Mesothelial cell of epicardium (in vitro differentiated cells): ENCODE measurements at regions not wholly inside any gene's neighbourhood (a gene's known extent, or its start where the extent isn't known, plus 50 kb on each side); places are given as distances from the start of the nearest gene placed in this dataset.

ENCODE experiments used
- DNase-seq, 2 experiments: peaks; one replicate each; pipeline ENCODE4 v3.0.0; 2021; ENCODE audit warnings: low spot score in 2 of 2; ENCODE audit not compliant: unreplicated experiment in 2 of 2
- H3K27ac Mint-ChIP-seq: 2 replicates; pipeline ENCODE4 v1.8.0; 2021; ENCODE audit warnings: mixed read lengths
- H3K27me3 Mint-ChIP-seq: 2 replicates; pipeline ENCODE4 v1.8.0; 2021; ENCODE audit warnings: low read depth, mixed read lengths
- H3K36me3 Mint-ChIP-seq: 2 replicates; pipeline ENCODE4 v1.8.0; 2021; ENCODE audit warnings: mixed read lengths
- H3K4me1 Mint-ChIP-seq: 2 replicates; pipeline ENCODE4 v1.8.0; 2021; ENCODE audit warnings: mixed read lengths
- H3K4me3 Mint-ChIP-seq: 2 replicates; pipeline ENCODE4 v1.8.0; 2021; ENCODE audit warnings: mild to moderate bottlenecking, moderate library complexity, mixed read lengths
- H3K9me3 Mint-ChIP-seq: 2 replicates; pipeline ENCODE4 v1.8.0; 2021; ENCODE audit warnings: mixed read lengths
- TF ChIP-seq, protein P1 (sequence below): fragments of 200-600 bp; sonication (generic); IDR thresholded peaks from one replicate; pipeline ENCODE4 v1.5.0; 2021; ENCODE audit warnings: antibody characterized with exemption; ENCODE audit not compliant: unreplicated experiment

DNA sequence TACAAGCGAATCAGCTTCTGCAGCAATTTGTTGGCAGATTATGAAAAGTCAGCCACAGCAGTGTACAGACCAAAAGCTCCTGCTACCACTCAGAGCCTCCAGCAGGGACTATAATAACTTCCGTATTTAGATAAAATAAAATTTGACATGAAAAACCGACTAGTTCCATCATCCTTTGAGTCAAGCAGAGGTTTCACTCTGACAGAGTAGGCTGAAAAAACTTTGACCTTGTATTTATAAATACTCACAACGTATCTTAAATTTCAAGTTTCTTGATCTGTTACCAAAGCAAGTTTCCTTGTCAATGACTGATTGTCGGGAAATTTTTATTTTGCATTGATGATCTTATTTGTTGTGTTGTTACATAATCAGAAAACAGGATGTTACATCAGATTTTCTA, 283.4 kb downstream of the DAD1 start:
- Mint-ChIP-seq H3K4me1 (peaks cover 17% of the 10 kb centered on the region), H3K36me3 (no peaks in the 10 kb centered on the region), H3K9me3 (peaks cover 10% of the 10 kb centered on the region), H3K27ac (no peak overlapping the region), H3K27me3 (no peaks in the 10 kb centered on the region), H3K4me3 (no peak overlapping the region)
- TF ChIP-seq, protein P1, sequence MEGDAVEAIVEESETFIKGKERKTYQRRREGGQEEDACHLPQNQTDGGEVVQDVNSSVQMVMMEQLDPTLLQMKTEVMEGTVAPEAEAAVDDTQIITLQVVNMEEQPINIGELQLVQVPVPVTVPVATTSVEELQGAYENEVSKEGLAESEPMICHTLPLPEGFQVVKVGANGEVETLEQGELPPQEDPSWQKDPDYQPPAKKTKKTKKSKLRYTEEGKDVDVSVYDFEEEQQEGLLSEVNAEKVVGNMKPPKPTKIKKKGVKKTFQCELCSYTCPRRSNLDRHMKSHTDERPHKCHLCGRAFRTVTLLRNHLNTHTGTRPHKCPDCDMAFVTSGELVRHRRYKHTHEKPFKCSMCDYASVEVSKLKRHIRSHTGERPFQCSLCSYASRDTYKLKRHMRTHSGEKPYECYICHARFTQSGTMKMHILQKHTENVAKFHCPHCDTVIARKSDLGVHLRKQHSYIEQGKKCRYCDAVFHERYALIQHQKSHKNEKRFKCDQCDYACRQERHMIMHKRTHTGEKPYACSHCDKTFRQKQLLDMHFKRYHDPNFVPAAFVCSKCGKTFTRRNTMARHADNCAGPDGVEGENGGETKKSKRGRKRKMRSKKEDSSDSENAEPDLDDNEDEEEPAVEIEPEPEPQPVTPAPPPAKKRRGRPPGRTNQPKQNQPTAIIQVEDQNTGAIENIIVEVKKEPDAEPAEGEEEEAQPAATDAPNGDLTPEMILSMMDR: no peak
- no peak for DNase-seq

DNA sequence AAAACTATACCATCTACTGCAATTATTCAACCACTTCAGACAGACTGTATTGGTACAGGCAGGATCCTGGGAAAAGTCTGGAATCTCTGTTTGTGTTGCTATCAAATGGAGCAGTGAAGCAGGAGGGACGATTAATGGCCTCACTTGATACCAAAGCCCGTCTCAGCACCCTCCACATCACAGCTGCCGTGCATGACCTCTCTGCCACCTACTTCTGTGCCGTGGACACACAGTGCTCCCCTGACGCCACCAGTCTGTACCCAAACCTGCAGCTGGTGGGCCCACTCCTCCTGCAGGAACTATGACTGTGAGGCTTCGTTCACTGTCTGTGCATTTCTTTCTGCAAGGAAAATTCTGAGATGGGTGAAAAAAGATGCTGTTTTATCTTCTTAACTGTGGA, 284.7 kb downstream of the DAD1 start:
- TF ChIP-seq, protein P1: no peak
- H3K4me3 Mint-ChIP-seq: no peak overlapping the region
- DNase-seq: no peak

DNA sequence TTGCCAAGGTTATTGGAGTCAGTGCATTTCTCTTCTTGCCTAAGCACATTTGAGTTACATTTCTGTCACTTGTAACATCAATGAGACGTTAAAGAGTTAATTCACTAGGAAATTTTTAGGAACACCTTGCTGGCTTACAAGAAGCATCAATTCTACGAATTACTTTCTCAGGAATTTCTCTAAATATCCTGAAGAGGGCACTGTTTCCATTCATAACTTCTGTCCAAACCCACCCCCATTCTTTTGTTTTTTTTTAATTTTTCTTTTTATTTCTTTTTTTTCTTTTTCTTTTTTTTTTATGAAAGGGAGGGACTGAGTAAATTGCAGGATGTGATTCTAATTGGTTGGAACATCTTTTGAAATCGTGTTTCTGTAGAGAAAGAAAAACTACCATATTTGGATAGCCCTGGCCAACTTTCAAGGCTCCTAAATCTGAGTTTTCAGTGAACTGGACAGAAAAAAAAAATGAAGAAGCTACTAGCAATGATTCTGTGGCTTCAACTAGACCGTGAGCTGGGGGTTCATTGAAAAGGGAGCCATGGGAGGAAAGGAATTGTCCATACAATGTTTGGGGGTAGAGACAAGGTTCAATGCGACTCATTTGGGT, 285.3 kb downstream of the DAD1 start:
- Mint-ChIP-seq H3K9me3 (peaks cover 10% of the 10 kb centered on the region), H3K27ac (no peak overlapping the region), H3K36me3 (no peaks in the 10 kb centered on the region)

More for the DNA sequence above, 284.7 kb downstream of the DAD1 start:
- Mint-ChIP-seq H3K36me3 (no peaks in the 10 kb centered on the region), H3K4me1 (peaks cover 14% of the 10 kb centered on the region), H3K9me3 (peaks cover 10% of the 10 kb centered on the region), H3K27ac (peak overlapping the region; percentile 31), H3K27me3 (no peaks in the 10 kb centered on the region)

DNA sequence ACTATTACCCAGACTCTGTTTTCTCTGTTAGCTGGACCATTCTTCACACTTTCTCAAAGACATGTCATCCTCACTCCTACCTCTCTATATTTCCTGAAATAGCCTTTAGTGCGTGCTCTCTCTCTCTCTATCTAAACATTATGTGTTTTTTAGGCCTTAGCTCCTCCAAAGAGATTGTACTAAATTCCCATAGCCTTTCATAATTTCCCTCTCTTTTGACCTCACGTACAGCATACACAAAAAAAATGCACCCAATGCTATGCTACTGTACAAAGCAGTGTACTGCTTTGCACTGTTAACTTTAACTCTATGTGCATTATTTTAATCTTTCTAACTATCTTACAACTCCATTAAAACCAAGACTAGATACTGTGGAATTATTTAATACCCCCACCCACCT, 288.4 kb downstream of the DAD1 start:
- Mint-ChIP-seq H3K27ac (no peak overlapping the region), H3K9me3 (peaks cover 14% of the 10 kb centered on the region), H3K36me3 (peaks cover 3% of the 10 kb centered on the region), H3K4me1 (peaks cover 27% of the 10 kb centered on the region), H3K27me3 (no peaks in the 10 kb centered on the region), H3K4me3 (no peak overlapping the region)
- DNase-seq: no peak
- TF ChIP-seq, protein P1: no peak

More for the DNA sequence above, 285.3 kb downstream of the DAD1 start:
- Mint-ChIP-seq H3K4me3 (no peak overlapping the region), H3K27me3 (no peaks in the 10 kb centered on the region), H3K4me1 (peaks cover 14% of the 10 kb centered on the region)
- no peak for DNase-seq
- TF ChIP-seq, protein P1: peak; percentile 73

DNA sequence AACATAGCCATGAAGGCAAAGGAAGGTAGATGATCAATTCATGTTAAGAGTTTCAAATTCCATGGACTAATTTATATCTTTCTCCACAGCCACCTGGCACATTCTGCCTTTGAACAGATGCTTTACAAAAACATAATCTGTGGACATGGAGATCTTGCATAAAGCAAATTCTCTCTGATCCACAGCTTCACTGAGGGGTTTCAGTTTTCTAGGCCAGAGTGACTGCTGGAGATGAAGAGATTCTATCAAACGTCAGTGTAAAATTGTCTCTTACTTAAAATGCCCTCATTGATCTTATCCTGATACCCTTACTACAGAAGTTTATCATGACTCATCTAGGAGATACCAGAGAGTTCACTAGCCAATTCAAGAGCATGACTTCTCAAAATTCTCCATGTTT, 291.6 kb downstream of the DAD1 start:
- TF ChIP-seq, protein P1: no peak
- H3K4me1 Mint-ChIP-seq: peaks cover 19% of the 10 kb centered on the region
- peaks cover 33% of the 10 kb centered on the region for H3K9me3 Mint-ChIP-seq
- H3K27me3 Mint-ChIP-seq: no peaks in the 10 kb centered on the region
- H3K27ac Mint-ChIP-seq: peak overlapping the region; percentile 33
- no peak for DNase-seq
- H3K4me3 Mint-ChIP-seq: no peak overlapping the region
- peaks cover 3% of the 10 kb centered on the region for H3K36me3 Mint-ChIP-seq
